IMR-90 (cell line): ENCODE measurements at regions not wholly inside any gene's neighbourhood (a gene's known extent, or its start where the extent isn't known, plus 50 kb on each side); places are given as distances from the start of the nearest gene placed in this dataset.

ENCODE experiments used
- ATAC-seq: fragments of 200-7000 bp; cut with Tn5 transposase; 2 replicates; pipeline ENCODE4 v1.9.1; 2020; ENCODE audit warnings: low read depth, mild to moderate bottlenecking, moderate library complexity
- BruUV-seq: library from RNA; stranded (reverse); fragments of 400-500 nt; replicated peaks from 2 replicates; lab custom pipeline; 2021; lab: Mats Ljungman, UMichigan
- CTCF ChIA-PET: fragments of 300-600 bp; formaldehyde crosslinking; extraction: SDS; loops from one replicate; lab custom pipeline; 2021; ENCODE audit warnings: antibody characterized with exemption; lab: Yijun Ruan, JAX
- POLR2A ChIA-PET: fragments of 300-600 bp; sonication (Branson Sonifier 250); formaldehyde crosslinking; loops from one replicate; lab custom pipeline; 2022; ENCODE audit warnings: antibody characterized with exemption; ENCODE audit not compliant: unreplicated experiment; lab: Charles Lee
- DNase-seq: peaks from one replicate; pipeline ENCODE4 v3.0.0; 2013
- H2AFZ ChIP-seq: replicated peaks from 2 replicates; pipeline ENCODE3; 2013; ENCODE audit warnings: low read length, mild to moderate bottlenecking; ENCODE audit not compliant: poor library complexity
- H2AK5ac ChIP-seq: 2 replicates; pipeline ENCODE4 v1.6.1; 2013; ENCODE audit warnings: low read depth, low read length, inconsistent platforms
- H2AK9ac ChIP-seq: replicated peaks from 2 replicates; pipeline ENCODE3; 2013; ENCODE audit warnings: mild to moderate bottlenecking, low read depth, low read length, moderate library complexity; ENCODE audit not compliant: poor library complexity
- H2BK120ac ChIP-seq: 2 replicates; pipeline ENCODE4 v1.6.1; 2013; ENCODE audit warnings: low read depth, low read length, inconsistent platforms
- H2BK15ac ChIP-seq: 3 replicates; pipeline ENCODE4 v1.6.1; 2013; ENCODE audit warnings: low read depth, low read length, inconsistent platforms
- H2BK20ac ChIP-seq: 2 replicates; pipeline ENCODE4 v1.6.1; 2013; ENCODE audit warnings: low read depth, mild to moderate bottlenecking, inconsistent platforms, low read length, moderate library complexity
- H2BK5ac ChIP-seq: 2 replicates; pipeline ENCODE4 v1.6.1; 2013; ENCODE audit warnings: mild to moderate bottlenecking, low read depth, low read length, inconsistent platforms; ENCODE audit not compliant: poor library complexity, severe bottlenecking
- H3K14ac ChIP-seq: replicated peaks from 2 replicates; pipeline ENCODE4 v1.6.1; 2013; ENCODE audit warnings: low read depth, low read length, inconsistent platforms
- H3K18ac ChIP-seq: 2 replicates; pipeline ENCODE4 v1.6.1; 2013; ENCODE audit warnings: low read depth, low read length, control low read depth
- H3K23ac ChIP-seq: 2 replicates; pipeline ENCODE4 v1.6.1; 2013; ENCODE audit warnings: low read depth, low read length, inconsistent platforms
- H3K27ac ChIP-seq: 2 replicates; pipeline ENCODE4 v1.5.1; 2013; ENCODE audit warnings: mild to moderate bottlenecking, control low read depth, low read length; ENCODE audit not compliant: insufficient read depth
- H3K27me3 ChIP-seq: 2 replicates; pipeline ENCODE4 v1.6.1; 2013; ENCODE audit warnings: low read length; ENCODE audit not compliant: control insufficient read depth, insufficient read depth
- H3K36me3 ChIP-seq: 2 replicates; pipeline ENCODE4 v1.6.1; 2013; ENCODE audit warnings: low read length, mixed read lengths; ENCODE audit not compliant: control insufficient read depth, insufficient read depth
- H3K4ac ChIP-seq: 2 replicates; pipeline ENCODE4 v1.6.1; 2013; ENCODE audit warnings: low read depth, low read length, inconsistent platforms
- H3K4me1 ChIP-seq: 2 replicates; pipeline ENCODE4 v1.6.1; 2013; ENCODE audit warnings: low read length, mixed read lengths; ENCODE audit not compliant: control insufficient read depth, insufficient read depth
- H3K4me2 ChIP-seq: 2 replicates; pipeline ENCODE4 v1.6.1; 2013; ENCODE audit warnings: low read depth, mild to moderate bottlenecking, control low read depth, low read length, moderate library complexity
- H3K4me3 ChIP-seq: 2 replicates; pipeline ENCODE4 v1.5.1; 2013; ENCODE audit warnings: low read depth, mild to moderate bottlenecking, control low read depth, low read length, moderate library complexity; ENCODE audit not compliant: insufficient read depth
- H3K56ac ChIP-seq: 2 replicates; pipeline ENCODE4 v1.6.1; 2013; ENCODE audit warnings: low read length, inconsistent platforms; ENCODE audit not compliant: insufficient read depth; ENCODE audit errors: extremely low read depth
- H3K79me1 ChIP-seq, 2 experiments: 2 replicates each; pipeline ENCODE4 v1.6.1; 2013; ENCODE audit warnings: low read length in 2 of 2, inconsistent platforms in 1 of 2, low read depth in 1 of 2
- H3K9ac ChIP-seq: 2 replicates; pipeline ENCODE4 v1.6.1; 2013; ENCODE audit warnings: low read depth, low read length, control low read depth
- H3K9me1 ChIP-seq: 2 replicates; pipeline ENCODE4 v1.6.1; 2013; ENCODE audit warnings: low read length, inconsistent platforms; ENCODE audit not compliant: insufficient read depth
- H3K9me3 ChIP-seq: 2 replicates; pipeline ENCODE4 v1.6.1; 2013; ENCODE audit warnings: low read length; ENCODE audit not compliant: control insufficient read depth, insufficient read depth
- H4K20me1 ChIP-seq: 2 replicates; pipeline ENCODE4 v1.6.1; 2013; ENCODE audit warnings: low read length, inconsistent platforms; ENCODE audit not compliant: insufficient read depth
- H4K5ac ChIP-seq: 2 replicates; pipeline ENCODE4 v1.6.1; 2013; ENCODE audit warnings: mild to moderate bottlenecking, low read depth, low read length, control low read depth
- H4K8ac ChIP-seq, 2 experiments: 2 replicates each; pipeline ENCODE4 v1.6.1; 2013; ENCODE audit warnings: low read depth in 2 of 2, low read length in 2 of 2, control low read depth in 1 of 2, inconsistent platforms in 1 of 2
- H4K91ac ChIP-seq: 2 replicates; pipeline ENCODE4 v1.6.1; 2013; ENCODE audit warnings: low read depth, low read length, inconsistent platforms; ENCODE audit not compliant: insufficient read depth
- CEBPB ChIP-seq: IDR thresholded peaks from 2 replicates; pipeline ENCODE4 v1.6.1; 2012; ENCODE audit warnings: low read depth, low read length, improper control_type of control experiment
- MXI1 ChIP-seq: IDR thresholded peaks from 2 replicates; pipeline ENCODE4 v1.6.1; 2012; ENCODE audit warnings: low read depth, mild to moderate bottlenecking, low read length, moderate library complexity, borderline replicate concordance
- NFE2L2 ChIP-seq: fragments of 150-350 bp; IDR thresholded peaks from 2 replicates; pipeline ENCODE4 v1.6.1; 2016; ENCODE audit warnings: low read depth, mild to moderate bottlenecking, low read length
- SMC3 ChIP-seq: fragments of 150-350 bp; IDR thresholded peaks from 2 replicates; pipeline ENCODE4 v1.6.1; 2016; ENCODE audit warnings: low read depth, mild to moderate bottlenecking, antibody characterized with exemption, low read length, moderate library complexity
- USF2 ChIP-seq: fragments of 150-350 bp; IDR thresholded peaks from 2 replicates; pipeline ENCODE4 v1.6.1; 2017; ENCODE audit warnings: mild to moderate bottlenecking, antibody characterized with exemption, low read length, low read depth
- WGBS, 2 experiments: methylation state at CpG; one replicate each; pipeline versions ENCODE4 v1.1.5 to v1.1.7; 2013; ENCODE audit warnings: missing lambda C conversion rate in 2 of 2; ENCODE audit not compliant: insufficient read length in 1 of 2; ENCODE audit errors: extremely low coverage in 2 of 2; 5-methylcytosine and 5-hydroxymethylcytosine counted together
- dilution Hi-C: fragments of 300-500 bp; cut with HindIII; formaldehyde crosslinking; loops from one replicate; pipeline ENCODE4 v1.14.3; 2018; ENCODE audit warnings: low sequenced_read_pairs; ENCODE audit not compliant: unreplicated experiment
- in situ Hi-C: fragments of 300-500 bp; cut with MboI; formaldehyde crosslinking; loops from 3 replicates; pipeline ENCODE4 v1.14.3; 2019; ENCODE audit warnings: low sequenced_read_pairs, inconsistent platforms, mixed read lengths
- intact Hi-C: fragments of 100-400 bp; cut with micrococcal nuclease; formaldehyde crosslinking; loops from 2 replicates; pipeline ENCODE4 v1.10.0; 2022

- Histone ChIP-seq H3K4me2 (no peak overlapping the region), H3K4ac (no peak overlapping the region), H3K36me3 (no peaks in the 10 kb centered on the region), H3K27me3 (no peaks in the 10 kb centered on the region), H2BK15ac (no peak overlapping the region), H4K5ac (no peak overlapping the region), H2BK20ac (no peak overlapping the region), H3K79me1 (no peaks in the 10 kb centered on the region), H3K4me3 (no peak overlapping the region), H3K23ac (no peak overlapping the region), H4K91ac (no peak overlapping the region), H2AK9ac (no peak overlapping the region), H3K9me1 (no peaks in the 10 kb centered on the region; the same call in 1 of the 2 replicates), H3K9me3 (no peaks in the 10 kb centered on the region), H2AFZ (no peak overlapping the region), H4K8ac (no peak overlapping the region), H3K4me1 (no peaks in the 10 kb centered on the region), H3K14ac (no peak overlapping the region), H4K20me1 (no peaks in the 10 kb centered on the region; the same call in 1 of the 2 replicates), H3K9ac (no peak overlapping the region), H3K56ac (no peak overlapping the region), H2AK5ac (no peak overlapping the region), H2BK5ac (no peak overlapping the region), H3K18ac (no peak overlapping the region), H2BK120ac (no peak overlapping the region), H3K27ac (no peak overlapping the region)
- no TSS peak for BruUV-seq
- POLR2A ChIA-PET, result no interaction called here
- ATAC-seq, result no peak
- no CpG with 5 or more reads among the region's 1 CpG for WGBS, 2 experiments
- no peak for DNase-seq
- no peak for TF ChIP-seq MXI1
- TF ChIP-seq CEBPB, result no peak
- no peak for TF ChIP-seq USF2
- no peak for TF ChIP-seq SMC3
- no peak for TF ChIP-seq NFE2L2
- dilution Hi-C loops, result no loop called here
- in situ Hi-C loops, result loop anchor here (25.0 kb wide), 1 partner anchor 1509 kb away; a partner anchor contains a TSS
- intact Hi-C loops, result no loop called here
- CTCF ChIA-PET, result no interaction called here
Observed at GRCh38 chr6:26302941-26303559, 61.9 kb upstream of the BTN3A2 start.
